GM21515 (cell line): ENCODE measurements at regions not wholly inside any gene's neighbourhood (a gene's known extent, or its start where the extent isn't known, plus 50 kb on each side); places are given as distances from the start of the nearest gene placed in this dataset.

ENCODE experiments used
- ATAC-seq: cut with Tn5 transposase; IDR thresholded peaks from one replicate; pipeline ENCODE4 v1.9.1; 2021; ENCODE audit not compliant: unreplicated experiment

- ATAC-seq, result no peak
Measured at GRCh38 chr14:29446971-29447370, 480.7 kb downstream of the PRKD1 start.

- ATAC-seq, result no peak
Measured at GRCh38 chr14:29451941-29452340, 475.7 kb downstream of the PRKD1 start.

DNA sequence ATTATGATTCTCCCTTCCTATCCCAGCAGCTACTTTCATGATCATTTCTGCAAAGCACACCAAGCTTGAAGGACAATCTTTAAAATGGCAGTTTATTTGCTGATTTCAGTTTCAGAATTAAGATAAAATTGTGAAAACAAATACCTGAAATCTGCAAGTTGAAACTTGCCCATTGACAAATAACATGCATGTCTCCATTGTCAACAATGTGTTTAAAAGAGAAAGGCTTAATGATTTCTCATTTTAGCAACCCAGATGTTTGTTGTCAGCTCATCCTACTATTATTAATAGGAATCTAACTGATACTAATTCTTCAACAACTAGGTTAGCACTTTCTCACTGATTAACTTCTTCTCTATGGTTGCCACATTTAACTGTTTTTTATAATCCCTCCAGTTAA lies 474.6 kb downstream of the PRKD1 start:
- no peak for ATAC-seq

GRCh38 chr14:29454026-29454693 lies 473.5 kb downstream of the PRKD1 start:
- no peak for ATAC-seq

DNA sequence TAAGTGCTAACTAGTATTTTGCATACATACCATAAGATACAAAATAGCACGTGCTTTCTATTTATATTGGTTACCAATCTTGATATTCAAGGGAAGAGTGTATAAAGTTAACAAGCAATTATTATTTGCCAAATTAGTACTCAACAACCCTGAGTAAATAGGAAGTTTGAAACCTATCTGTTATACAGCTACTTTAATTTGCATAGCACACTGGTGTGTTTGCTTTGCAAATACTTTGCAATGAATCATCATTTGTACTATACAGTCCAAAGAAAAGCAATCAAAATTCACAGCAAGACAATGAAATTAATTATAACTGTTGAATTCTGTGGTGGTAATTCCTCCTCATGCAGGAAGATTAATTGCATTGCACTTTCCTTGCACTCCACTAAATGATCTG lies 469.1 kb downstream of the PRKD1 start:
- ATAC-seq, result no peak

DNA sequence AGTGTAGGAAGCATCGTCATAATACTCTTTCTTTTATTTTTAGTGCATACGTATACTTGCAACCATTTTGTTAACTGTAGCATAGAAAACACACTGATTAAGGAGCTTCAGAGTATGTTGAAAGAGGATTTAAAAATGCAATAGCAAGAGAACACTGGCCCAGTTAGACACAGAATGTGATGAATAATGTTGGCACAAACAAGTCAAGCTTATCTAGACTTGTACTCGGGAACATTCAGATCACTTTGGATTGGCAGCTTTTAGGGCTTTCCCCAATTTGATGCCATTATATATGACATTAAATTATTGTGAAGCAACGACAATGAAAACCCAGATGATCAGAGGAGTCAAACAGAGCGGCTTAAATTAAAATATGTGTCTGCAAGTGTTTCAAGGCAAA lies 468.1 kb downstream of the PRKD1 start:
- no peak for ATAC-seq

GRCh38 chr14:29459969-29460560 lies 467.6 kb downstream of the PRKD1 start:
- ATAC-seq, result no peak

- ATAC-seq, result no peak
Measured at GRCh38 chr14:29461101-29461500, 466.5 kb downstream of the PRKD1 start.

DNA sequence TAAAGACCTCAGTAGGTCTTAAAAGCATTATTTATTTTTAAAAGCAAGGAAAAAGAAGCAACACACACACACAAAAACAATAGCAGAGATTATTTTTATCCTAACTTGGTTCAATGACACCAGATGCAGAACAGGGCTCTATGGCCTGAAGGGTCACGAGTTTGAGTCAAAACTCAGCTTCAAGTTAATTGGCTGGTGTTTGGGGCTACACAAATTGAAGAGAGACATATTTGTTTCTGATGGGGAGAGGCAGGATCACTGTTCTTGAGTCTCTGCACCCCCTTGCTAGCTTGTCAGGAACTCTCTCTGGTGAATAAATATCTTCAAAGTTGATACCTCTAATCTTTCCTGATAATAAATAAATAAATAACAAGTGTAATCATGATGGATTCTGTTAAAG lies 466.1 kb downstream of the PRKD1 start:
- ATAC-seq, result no peak

GRCh38 chr14:29462321-29462720 lies 465.3 kb downstream of the PRKD1 start:
- ATAC-seq, result no peak

DNA sequence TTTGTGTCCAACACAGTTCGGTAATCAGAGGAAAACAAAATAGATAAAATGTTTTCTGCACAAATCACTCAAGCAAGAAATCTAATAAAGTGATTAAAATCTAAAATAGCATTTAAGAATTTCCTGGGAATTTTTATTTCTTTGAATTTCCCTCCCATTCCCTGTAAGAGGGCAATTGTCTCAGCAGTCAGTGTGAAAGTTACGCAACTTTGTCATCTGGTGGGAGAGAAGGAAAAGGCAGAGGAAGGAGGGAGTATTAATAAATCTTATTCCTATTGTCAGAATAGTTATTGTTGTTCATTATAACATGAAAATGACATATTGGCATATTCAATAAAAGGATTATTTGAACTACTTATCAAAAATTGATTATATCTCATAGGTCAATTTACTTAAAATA lies 464.9 kb downstream of the PRKD1 start:
- no peak for ATAC-seq

- ATAC-seq, result no peak
Measured at GRCh38 chr14:29463727-29464395, 463.8 kb downstream of the PRKD1 start.

DNA sequence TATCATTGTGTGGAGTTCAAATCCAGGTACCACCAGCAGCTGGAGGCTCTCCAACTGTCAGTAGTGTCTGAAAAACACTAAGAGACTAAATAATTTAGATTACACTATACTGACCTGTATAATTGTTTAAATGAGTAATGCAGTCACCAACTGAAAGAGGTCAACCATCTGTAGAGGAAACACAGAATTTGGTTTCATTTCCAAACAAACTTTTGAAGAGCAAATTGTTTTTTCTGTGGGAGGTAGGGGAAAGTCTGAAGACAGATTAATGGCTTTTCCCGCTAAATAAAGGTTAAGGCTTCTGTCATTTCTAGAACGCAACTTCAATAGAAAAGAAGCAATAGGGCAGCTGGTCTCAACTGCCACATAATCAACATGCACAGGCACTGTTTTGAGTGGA lies 462.6 kb downstream of the PRKD1 start:
- no peak for ATAC-seq

GRCh38 chr14:29475641-29476040 lies 452.0 kb downstream of the PRKD1 start:
- no peak for ATAC-seq

DNA sequence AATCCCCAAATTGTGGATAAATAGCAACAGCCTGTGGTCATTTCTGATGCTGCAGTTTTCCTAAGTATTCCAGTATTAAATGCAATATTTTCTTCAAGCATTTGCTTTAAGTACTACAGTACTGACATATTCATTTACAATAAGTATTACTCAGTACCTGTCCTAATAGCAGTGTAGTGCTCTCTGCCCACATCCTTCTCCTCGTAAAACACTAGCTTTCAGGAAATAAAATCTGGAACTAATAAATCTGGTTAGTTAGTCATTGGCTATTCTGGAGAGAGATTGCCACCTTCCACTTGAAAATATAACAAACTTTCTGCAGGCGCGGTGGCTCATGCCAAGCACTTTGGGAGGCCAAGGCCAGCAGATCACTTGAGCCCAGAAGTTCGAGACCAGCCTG lies 441.5 kb downstream of the PRKD1 start:
- ATAC-seq, result no peak

- ATAC-seq, result no peak
Measured at GRCh38 chr14:29489911-29490425, 437.7 kb downstream of the PRKD1 start.

- no peak for ATAC-seq
Measured at GRCh38 chr14:29493849-29494248, 433.8 kb downstream of the PRKD1 start.

DNA sequence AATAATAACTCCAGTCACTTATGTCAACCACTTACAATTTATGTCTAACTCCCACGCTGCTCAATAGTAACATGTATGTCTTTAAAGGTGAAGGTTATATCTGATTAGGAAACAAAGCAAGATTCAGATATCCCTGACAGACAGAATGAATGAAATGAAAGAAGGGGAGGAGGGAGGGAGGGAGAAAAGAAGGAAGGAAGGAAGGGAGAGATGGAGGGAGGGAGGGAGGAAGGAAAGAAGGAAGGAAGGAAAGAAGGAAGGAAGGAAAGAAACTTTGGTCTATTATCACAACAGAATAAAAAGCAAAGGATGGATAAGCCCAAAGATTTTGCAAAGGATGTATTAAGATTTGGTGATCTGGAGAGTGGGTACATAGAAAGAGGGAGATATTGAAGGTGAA lies 433.3 kb downstream of the PRKD1 start:
- ATAC-seq, result no peak

GRCh38 chr14:29503903-29504302 lies 423.7 kb downstream of the PRKD1 start:
- ATAC-seq, result no peak

DNA sequence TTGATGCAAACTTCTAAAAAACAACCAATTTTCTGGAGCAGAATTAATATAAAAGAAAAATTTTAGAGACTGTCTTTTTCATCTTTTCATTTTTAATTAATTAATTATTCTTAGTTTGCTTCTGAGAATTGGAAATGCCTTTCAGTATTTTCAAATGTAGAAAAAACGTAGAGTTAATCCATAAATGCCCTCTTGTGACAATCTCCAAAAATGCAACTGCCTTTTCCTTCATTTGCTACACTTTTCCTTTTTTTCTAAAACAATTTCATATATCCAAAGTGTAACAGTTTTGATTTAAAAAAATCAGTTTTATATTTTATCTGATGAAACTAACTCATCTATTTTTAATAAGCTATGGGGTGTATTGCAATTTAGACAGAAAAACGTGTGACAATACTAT lies 409.3 kb downstream of the PRKD1 start:
- ATAC-seq, result no peak

GRCh38 chr14:29521526-29522137 lies 406.0 kb downstream of the PRKD1 start:
- ATAC-seq, result no peak
